ENCODE measurements at regions not wholly inside any gene's neighbourhood (a gene's known extent, or its start where the extent isn't known, plus 50 kb on each side); places are given as distances from the start of the nearest gene placed in this dataset.

DNA sequence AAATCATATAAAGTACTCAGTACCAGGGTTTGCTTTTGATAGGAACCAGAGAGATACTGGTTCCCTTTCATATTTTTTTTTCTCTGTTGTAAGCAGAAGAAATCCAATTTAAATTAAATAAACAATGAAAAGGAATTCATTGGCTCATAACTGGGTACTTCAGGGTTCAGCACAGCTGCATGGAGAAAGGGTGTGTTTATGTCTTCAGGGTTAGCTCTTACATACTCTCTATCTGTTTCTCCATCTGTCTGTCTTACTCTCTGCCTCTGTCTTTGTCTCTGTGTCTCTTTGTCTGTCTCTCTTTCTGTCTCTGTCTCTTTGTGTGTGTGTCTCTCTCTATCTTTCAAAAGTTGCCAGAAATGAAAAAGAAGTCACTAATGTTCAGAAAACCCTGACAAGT, 345.9 kb downstream of the MSX2 start:
- TF ChIP-seq, protein P1, sequence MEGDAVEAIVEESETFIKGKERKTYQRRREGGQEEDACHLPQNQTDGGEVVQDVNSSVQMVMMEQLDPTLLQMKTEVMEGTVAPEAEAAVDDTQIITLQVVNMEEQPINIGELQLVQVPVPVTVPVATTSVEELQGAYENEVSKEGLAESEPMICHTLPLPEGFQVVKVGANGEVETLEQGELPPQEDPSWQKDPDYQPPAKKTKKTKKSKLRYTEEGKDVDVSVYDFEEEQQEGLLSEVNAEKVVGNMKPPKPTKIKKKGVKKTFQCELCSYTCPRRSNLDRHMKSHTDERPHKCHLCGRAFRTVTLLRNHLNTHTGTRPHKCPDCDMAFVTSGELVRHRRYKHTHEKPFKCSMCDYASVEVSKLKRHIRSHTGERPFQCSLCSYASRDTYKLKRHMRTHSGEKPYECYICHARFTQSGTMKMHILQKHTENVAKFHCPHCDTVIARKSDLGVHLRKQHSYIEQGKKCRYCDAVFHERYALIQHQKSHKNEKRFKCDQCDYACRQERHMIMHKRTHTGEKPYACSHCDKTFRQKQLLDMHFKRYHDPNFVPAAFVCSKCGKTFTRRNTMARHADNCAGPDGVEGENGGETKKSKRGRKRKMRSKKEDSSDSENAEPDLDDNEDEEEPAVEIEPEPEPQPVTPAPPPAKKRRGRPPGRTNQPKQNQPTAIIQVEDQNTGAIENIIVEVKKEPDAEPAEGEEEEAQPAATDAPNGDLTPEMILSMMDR (IDR thresholded peaks at IDR 0.05), result no peak
- TF ChIP-seq POLR2A (IDR thresholded peaks at IDR 0.05), result no peak

Measured in right lobe of liver (tissue), 4 donors.